ENCODE measurements at regions not wholly inside any gene's neighbourhood (a gene's known extent, or its start where the extent isn't known, plus 50 kb on each side); places are given as distances from the start of the nearest gene placed in this dataset.
A peak's percentile ranks its signal among the peaks of the same experiment; 100 is the strongest.

DNA sequence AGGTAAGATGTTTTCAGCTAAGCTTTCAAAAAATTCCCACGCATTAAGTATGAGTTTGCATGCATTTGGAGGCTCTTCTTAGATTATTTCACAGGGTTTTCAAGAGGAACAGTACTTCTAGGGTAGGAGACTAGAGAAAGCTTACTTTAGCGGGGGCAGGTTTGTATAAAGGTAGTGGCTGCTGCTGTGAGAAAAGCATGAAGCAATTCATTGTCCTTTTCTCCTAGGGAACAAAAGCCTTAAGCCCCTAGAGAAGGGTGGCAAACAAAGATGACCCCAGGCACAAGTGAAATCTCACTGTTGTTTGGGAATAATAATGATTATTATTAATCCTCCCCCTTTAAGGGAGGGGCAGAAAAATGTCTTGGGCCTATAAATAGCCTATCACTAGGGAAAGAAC, 310.7 kb downstream of the DIPK2A start:
- no peaks in the 10 kb centered on the region for H3K9me3 Mint-ChIP-seq (ENCODE audit: low read depth)
- ChIA-PET POLR2A (no interaction called here), CTCF (no interaction called here)
- no peaks in the 10 kb centered on the region for H3K36me3 Mint-ChIP-seq (ENCODE audit: low read depth)
- no peaks in the 10 kb centered on the region for H3K4me1 Mint-ChIP-seq
- H3K4me3 Mint-ChIP-seq: no peak overlapping the region
- peaks cover 4% of the 10 kb centered on the region for H3K27me3 Mint-ChIP-seq
- H3K27ac Mint-ChIP-seq: no peak overlapping the region
- no peak for DNase-seq
- no peak for ATAC-seq
- intact Hi-C loops (cut with DNase I, micrococcal nuclease): no loop called here

DNA sequence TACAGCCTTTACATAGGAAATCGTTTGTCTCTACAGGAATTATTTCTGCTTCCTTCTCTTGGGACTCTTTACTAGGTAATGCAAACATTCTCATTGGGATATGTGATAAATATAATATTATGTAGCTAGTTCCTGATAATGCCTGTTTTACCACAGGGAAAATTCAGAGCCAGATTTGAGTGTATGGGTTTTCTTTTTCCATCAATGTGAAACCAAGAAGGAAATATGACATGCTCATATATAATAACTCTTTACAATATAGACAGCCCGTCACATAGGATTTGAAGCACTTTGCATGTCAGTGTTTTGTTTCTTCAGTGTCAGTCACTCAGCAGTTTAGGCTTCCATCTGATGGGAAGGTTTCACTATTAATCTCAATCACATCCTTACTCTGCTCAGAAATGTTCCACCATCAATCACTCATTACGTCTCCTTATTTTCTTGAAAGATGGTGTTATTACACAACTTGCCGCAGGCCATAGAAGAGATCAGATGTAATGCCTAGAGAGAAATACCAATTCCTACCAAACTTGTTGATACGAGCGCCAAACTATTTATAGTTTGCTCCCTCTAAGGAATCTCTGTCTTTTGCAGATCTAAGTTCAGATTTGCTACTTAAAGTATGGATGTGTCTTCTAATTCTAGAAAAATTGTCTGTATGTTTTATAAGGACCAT, 314.8 kb downstream of the DIPK2A start:
- ChIA-PET CTCF (no interaction called here), POLR2A (no interaction called here)
- DNase-seq (no peak), ATAC-seq (no peak)
- Mint-ChIP-seq H3K4me3 (no peak overlapping the region), H3K36me3 (ENCODE audit: low read depth) (no peaks in the 10 kb centered on the region), H3K27me3 (peaks cover 8% of the 10 kb centered on the region), H3K4me1 (no peaks in the 10 kb centered on the region), H3K9me3 (ENCODE audit: low read depth) (no peaks in the 10 kb centered on the region), H3K27ac (no peak overlapping the region)
- intact Hi-C loops (cut with DNase I, micrococcal nuclease): no loop called here

DNA sequence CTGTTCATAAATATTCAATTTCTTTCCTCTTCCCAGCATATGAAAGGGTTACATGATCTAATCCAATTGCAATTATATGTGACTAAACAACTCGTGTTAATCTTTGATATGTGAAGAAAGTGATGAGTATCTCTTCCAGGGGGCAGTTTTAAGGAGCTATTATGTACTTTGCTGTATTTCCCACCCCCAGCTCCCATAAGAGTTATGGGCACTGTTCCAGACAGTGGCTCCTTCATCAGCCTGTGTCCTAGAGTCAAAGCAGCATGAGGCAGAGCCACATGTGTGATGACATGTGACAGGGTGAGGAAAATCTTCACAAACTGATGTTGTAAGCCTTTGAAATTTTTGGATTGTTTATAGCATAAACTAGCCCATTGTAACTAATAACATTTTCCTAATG, 315.4 kb downstream of the DIPK2A start:
- CTCF ChIA-PET: no interaction called here
- POLR2A ChIA-PET: no interaction called here
- no peaks in the 10 kb centered on the region for H3K36me3 Mint-ChIP-seq (ENCODE audit: low read depth)
- H3K27me3 Mint-ChIP-seq: peaks cover 8% of the 10 kb centered on the region
- intact Hi-C loops (cut with DNase I, micrococcal nuclease): no loop called here
- no peak for DNase-seq
- no peaks in the 10 kb centered on the region for H3K4me1 Mint-ChIP-seq
- H3K9me3 Mint-ChIP-seq (ENCODE audit: low read depth): peaks cover 3% of the 10 kb centered on the region
- H3K4me3 Mint-ChIP-seq: no peak overlapping the region
- ATAC-seq: no peak
- H3K27ac Mint-ChIP-seq: no peak overlapping the region

DNA sequence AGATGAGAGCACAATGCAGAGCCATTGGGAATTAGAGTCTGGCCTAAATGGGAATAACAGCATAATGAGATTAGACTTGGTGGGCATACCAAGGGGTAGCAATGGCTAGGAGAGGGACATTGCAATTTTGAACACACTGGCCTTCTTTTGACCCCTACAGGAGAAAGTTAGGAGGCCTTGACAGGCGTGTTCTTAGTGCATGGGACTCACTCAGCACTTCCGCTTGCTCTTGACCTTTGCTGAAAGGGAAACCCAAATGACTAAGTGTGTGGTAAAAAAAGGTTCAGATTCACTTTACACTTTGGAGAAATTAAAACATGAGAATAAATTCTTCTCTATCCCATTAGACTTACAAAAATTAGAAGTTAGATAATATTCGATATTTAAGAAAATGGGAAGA, 317.4 kb downstream of the DIPK2A start:
- Mint-ChIP-seq H3K9me3 (ENCODE audit: low read depth) (peaks cover 3% of the 10 kb centered on the region), H3K36me3 (ENCODE audit: low read depth) (no peaks in the 10 kb centered on the region), H3K27me3 (peaks cover 8% of the 10 kb centered on the region), H3K4me1 (no peaks in the 10 kb centered on the region), H3K4me3 (no peak overlapping the region), H3K27ac (no peak overlapping the region)
- ChIA-PET POLR2A (no interaction called here), CTCF (no interaction called here)
- ATAC-seq: no peak
- intact Hi-C loops (cut with DNase I, micrococcal nuclease): no loop called here
- DNase-seq: no peak

DNA sequence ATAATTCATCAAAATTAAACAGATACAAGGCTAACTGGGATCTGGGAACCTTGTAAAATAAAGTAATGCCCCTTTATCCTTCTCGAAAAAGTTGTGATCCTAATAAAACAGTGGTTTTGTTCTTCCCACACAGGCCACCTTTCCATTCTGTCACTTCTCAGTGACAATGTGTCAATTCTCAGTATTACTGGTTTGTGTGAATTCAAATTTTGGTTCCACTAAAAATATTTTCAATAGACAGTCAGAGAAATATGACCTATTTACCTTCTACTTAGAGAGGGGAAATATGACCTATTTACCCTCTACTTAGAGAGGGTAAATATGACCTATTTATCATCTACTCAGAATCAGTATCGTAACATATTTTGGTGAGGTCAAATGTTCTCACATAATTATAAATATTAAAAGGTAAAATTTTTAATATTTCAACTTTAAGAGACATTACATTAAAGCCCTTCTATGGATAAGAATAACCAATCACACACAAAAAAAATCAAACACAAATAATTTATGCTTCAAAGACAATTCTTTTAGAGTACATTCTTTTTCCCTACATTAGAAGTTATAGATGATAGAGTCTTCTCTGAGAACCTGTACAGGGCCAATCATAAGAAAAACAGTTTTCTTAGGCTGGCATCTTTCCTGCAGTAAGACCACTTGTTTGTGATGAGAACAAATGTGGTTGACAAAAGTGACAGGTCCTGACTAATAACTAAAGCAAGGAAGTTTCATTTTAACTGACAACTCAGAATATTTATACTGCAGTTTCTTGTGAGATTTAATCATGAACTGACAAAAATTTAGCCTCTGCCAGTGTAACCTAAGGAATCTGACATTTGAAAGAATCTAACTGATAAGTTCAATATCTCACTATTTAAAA, 323.3 kb downstream of the DIPK2A start:
- intact Hi-C loops (cut with DNase I, micrococcal nuclease): no loop called here
- POLR2A ChIA-PET: no interaction called here

DNA sequence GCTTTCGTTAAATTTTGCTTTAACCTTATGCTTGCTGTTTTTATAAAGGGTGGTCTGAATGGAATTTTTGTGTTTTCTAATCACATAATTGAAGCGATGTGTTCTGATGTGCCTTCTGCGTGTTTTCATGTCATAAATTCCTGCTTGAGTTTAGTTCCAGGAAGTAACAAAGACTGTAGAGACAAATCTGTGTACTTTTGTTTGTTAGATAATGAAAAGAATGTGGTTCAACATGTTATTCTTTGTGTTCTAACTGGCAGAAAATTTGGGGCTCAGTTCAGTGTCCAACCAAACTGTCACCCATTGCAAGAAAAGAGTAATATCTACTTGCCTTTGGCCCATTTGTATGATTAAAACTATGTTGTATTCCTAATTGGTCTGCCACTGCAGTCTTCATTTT, 324.0 kb downstream of the DIPK2A start:
- Mint-ChIP-seq H3K4me1 (peaks cover 4% of the 10 kb centered on the region), H3K4me3 (no peak overlapping the region), H3K27ac (no peak overlapping the region), H3K9me3 (ENCODE audit: low read depth) (peaks cover 3% of the 10 kb centered on the region), H3K36me3 (ENCODE audit: low read depth) (no peaks in the 10 kb centered on the region), H3K27me3 (peaks cover 2% of the 10 kb centered on the region)
- ChIA-PET POLR2A (no interaction called here), CTCF (no interaction called here)
- intact Hi-C loops (cut with DNase I, micrococcal nuclease): no loop called here
- ATAC-seq (no peak), DNase-seq (no peak)

More for the DNA sequence above, 323.3 kb downstream of the DIPK2A start:
- no peaks in the 10 kb centered on the region for H3K36me3 Mint-ChIP-seq (ENCODE audit: low read depth)
- H3K27ac Mint-ChIP-seq: no peak overlapping the region
- no peaks in the 10 kb centered on the region for H3K27me3 Mint-ChIP-seq
- H3K4me1 Mint-ChIP-seq: peaks cover 4% of the 10 kb centered on the region
- CTCF ChIA-PET: no interaction called here
- peaks cover 3% of the 10 kb centered on the region for H3K9me3 Mint-ChIP-seq (ENCODE audit: low read depth)
- ATAC-seq: peak; percentile 63
- no peak overlapping the region for H3K4me3 Mint-ChIP-seq
- peak; percentile 9 for DNase-seq

DNA sequence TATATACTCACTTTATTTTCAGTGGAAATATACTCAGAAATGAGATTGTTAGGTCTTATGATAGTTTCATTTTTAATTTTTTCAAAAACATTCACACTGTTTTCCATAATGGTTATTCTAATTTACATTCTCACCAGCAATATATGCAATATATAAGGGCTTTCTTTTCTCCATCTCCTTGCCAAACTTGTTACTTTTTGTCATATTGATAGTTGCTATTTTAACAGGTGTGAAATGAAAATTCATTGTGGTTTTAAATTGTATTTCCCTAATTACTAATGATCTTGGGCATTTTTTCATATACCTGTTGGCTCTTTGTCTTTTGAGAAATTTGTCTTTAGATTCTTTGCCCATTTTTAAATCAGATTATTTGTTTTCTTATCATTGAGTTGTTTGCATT, 325.2 kb downstream of the DIPK2A start:
- peaks cover 4% of the 10 kb centered on the region for H3K4me1 Mint-ChIP-seq
- H3K36me3 Mint-ChIP-seq (ENCODE audit: low read depth): no peaks in the 10 kb centered on the region
- ChIA-PET CTCF (no interaction called here), POLR2A (no interaction called here)
- H3K4me3 Mint-ChIP-seq: no peak overlapping the region
- H3K27me3 Mint-ChIP-seq: peaks cover 2% of the 10 kb centered on the region
- no peak for DNase-seq
- ATAC-seq: no peak
- intact Hi-C loops (cut with DNase I, micrococcal nuclease): no loop called here
- no peaks in the 10 kb centered on the region for H3K9me3 Mint-ChIP-seq (ENCODE audit: low read depth)
- no peak overlapping the region for H3K27ac Mint-ChIP-seq

DNA sequence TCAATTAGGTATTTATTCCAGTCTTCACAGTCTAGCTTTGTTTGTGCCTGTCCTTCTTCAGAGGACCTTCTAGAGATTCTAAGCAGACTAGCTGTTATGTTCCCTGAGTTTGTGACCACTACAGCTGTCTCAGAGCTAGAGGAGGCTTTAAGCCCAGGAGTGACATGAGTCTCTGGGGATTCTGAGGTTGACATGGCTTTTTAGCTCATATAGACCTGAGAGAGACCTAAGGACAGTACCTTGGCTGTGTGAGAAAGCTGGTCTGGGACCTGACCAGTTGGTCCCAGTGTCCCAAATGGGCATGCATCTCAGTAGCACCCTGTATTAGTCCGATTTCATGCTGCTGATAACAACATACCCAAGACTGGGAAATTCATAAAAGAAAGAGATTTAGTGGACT, 330.2 kb downstream of the DIPK2A start:
- peaks cover 9% of the 10 kb centered on the region for H3K27me3 Mint-ChIP-seq
- ChIA-PET POLR2A (no interaction called here), CTCF (no interaction called here)
- ATAC-seq (no peak), DNase-seq (no peak)
- H3K4me3 Mint-ChIP-seq: no peak overlapping the region
- no peaks in the 10 kb centered on the region for H3K4me1 Mint-ChIP-seq
- no peaks in the 10 kb centered on the region for H3K36me3 Mint-ChIP-seq (ENCODE audit: low read depth)
- H3K9me3 Mint-ChIP-seq (ENCODE audit: low read depth): no peaks in the 10 kb centered on the region
- no peak overlapping the region for H3K27ac Mint-ChIP-seq
- intact Hi-C loops (cut with DNase I, micrococcal nuclease): no loop called here

DNA sequence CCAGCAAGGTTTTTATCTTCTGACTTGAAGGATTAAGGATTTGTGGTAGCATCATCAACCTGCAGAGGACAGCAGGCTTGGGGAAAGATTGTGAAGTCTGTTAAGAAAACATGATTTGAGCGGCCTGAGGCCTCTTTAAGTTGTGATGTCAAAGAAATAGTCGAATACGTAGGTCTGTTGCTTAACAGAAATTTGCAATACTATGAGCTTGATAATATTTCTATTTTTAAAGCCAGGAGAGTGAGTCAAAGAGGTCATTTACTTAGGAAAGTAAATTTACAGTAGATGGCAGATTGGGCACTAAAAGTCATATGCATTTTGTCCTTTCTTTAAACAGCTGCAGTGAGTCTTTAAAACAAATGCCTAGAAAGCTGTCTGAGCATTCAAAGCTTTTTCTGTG, 336.3 kb downstream of the DIPK2A start:
- Mint-ChIP-seq H3K36me3 (ENCODE audit: low read depth) (no peaks in the 10 kb centered on the region), H3K9me3 (ENCODE audit: low read depth) (no peaks in the 10 kb centered on the region), H3K4me3 (no peak overlapping the region), H3K27ac (no peak overlapping the region), H3K27me3 (peaks cover 18% of the 10 kb centered on the region), H3K4me1 (no peaks in the 10 kb centered on the region)
- ATAC-seq: no peak
- CTCF ChIA-PET: no interaction called here
- no peak for DNase-seq
- POLR2A ChIA-PET: no interaction called here
- intact Hi-C loops (cut with DNase I, micrococcal nuclease): no loop called here

DNA sequence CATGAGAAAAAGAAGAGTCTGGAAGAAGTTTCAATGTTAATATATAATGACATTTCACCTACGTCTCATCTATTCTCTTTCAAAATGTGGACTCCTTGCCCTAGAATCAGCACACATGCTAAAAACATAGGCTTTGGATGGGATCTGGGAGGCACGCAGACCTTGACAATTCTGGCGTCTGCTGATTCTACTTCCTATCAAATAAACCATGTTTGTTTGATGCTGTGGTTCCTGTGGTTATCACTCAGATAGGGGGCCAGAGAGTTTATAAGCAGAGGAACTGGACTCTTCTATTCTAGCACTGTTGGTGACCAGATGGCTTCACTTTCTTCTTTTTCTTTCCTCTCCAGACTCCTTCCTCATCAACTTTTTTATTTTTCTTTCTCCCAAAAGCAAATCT, 336.8 kb downstream of the DIPK2A start:
- ChIA-PET POLR2A (no interaction called here), CTCF (no interaction called here)
- no peak overlapping the region for H3K27ac Mint-ChIP-seq
- no peaks in the 10 kb centered on the region for H3K36me3 Mint-ChIP-seq (ENCODE audit: low read depth)
- H3K4me3 Mint-ChIP-seq: no peak overlapping the region
- ATAC-seq (no peak), DNase-seq (no peak)
- H3K27me3 Mint-ChIP-seq: peaks cover 18% of the 10 kb centered on the region
- H3K9me3 Mint-ChIP-seq (ENCODE audit: low read depth): no peaks in the 10 kb centered on the region
- intact Hi-C loops (cut with DNase I, micrococcal nuclease): no loop called here
- no peaks in the 10 kb centered on the region for H3K4me1 Mint-ChIP-seq

DNA sequence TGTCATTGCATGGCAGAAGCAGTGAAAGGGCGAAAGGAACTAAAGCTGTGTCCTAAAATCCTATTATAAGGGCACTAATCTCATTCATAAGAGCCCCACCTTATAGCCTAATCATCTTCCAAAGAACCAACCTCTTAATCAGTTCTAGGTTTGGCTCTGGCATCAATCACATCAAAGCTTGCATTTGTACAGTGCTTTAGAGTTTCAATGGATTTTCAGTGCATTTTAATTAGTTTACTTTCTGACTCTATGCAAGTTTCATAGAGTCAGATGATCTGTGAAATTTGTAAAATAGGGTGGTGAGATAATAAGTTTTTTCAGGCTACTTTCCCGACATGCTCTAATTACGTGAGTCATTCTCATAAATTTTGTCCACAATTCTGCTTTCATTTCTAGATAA, 341.1 kb downstream of the DIPK2A start:
- DNase-seq (no peak), ATAC-seq (no peak)
- intact Hi-C loops (cut with DNase I, micrococcal nuclease): no loop called here
- ChIA-PET CTCF (no interaction called here), POLR2A (no interaction called here)
- H3K27me3 Mint-ChIP-seq: peaks cover 13% of the 10 kb centered on the region
- no peaks in the 10 kb centered on the region for H3K36me3 Mint-ChIP-seq (ENCODE audit: low read depth)
- no peaks in the 10 kb centered on the region for H3K9me3 Mint-ChIP-seq (ENCODE audit: low read depth)
- H3K27ac Mint-ChIP-seq: no peak overlapping the region
- no peaks in the 10 kb centered on the region for H3K4me1 Mint-ChIP-seq
- no peak overlapping the region for H3K4me3 Mint-ChIP-seq

DNA sequence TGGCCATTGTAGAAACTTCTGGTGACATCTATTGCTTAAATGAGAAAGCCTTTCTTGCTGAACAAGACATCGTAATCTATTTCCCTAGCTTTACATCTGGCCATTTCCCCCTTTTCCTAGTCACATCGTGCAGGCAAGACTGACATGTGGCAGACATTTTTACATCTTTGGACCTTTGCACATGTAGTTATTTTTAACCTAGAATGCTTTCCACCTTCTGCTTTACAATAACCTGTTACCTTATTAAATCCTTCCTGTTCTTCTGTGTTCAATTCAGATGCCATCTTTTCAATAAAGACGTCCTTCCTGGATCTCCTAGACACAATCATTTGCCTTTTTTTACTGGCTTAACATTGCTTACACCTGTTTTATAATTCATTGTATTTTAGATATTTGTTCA, 343.3 kb downstream of the DIPK2A start:
- CTCF ChIA-PET: no interaction called here
- Mint-ChIP-seq H3K27ac (no peak overlapping the region), H3K27me3 (peaks cover 10% of the 10 kb centered on the region), H3K4me3 (no peak overlapping the region), H3K36me3 (ENCODE audit: low read depth) (no peaks in the 10 kb centered on the region), H3K9me3 (ENCODE audit: low read depth) (no peaks in the 10 kb centered on the region), H3K4me1 (no peaks in the 10 kb centered on the region)
- POLR2A ChIA-PET: no interaction called here
- intact Hi-C loops (cut with DNase I, micrococcal nuclease): no loop called here
- ATAC-seq (no peak), DNase-seq (no peak)

All from activated CD4-positive, alpha-beta T cell treated with anti-CD3 and anti-CD28 coated beads for 36 hours (primary cell).